GM23338 (cell line): ENCODE measurements at regions not wholly inside any gene's neighbourhood (a gene's known extent, or its start where the extent isn't known, plus 50 kb on each side); places are given as distances from the start of the nearest gene placed in this dataset.

Source experiments
- ATAC-seq: fragments of 200-7000 bp; cut with Tn5 transposase; 3 replicates; pipeline ENCODE4 v1.9.1; 2020
- DNase-seq: peaks from one replicate; pipeline ENCODE4 v3.0.0-alpha.2; 2015; ENCODE audit warnings: low spot score
- H2AFZ ChIP-seq: fragments of 200-600 bp; sonication (generic); 2 replicates; pipeline ENCODE4 v1.8.0; 2016; ENCODE audit warnings: antibody characterized with exemption, mild to moderate bottlenecking, moderate library complexity
- H3F3A ChIP-seq: fragments of 200-600 bp; sonication (generic); replicated peaks from 2 replicates; pipeline ENCODE4 v1.8.0; 2017; ENCODE audit warnings: antibody characterized with exemption, mixed run types, low read depth
- H3K27ac ChIP-seq: fragments of 200-600 bp; sonication (generic); 2 replicates; pipeline ENCODE4 v1.6.1; 2016; ENCODE audit warnings: low read depth
- H3K27me3 ChIP-seq: fragments of 200-600 bp; sonication (generic); 2 replicates; pipeline ENCODE4 v1.8.0; 2016; ENCODE audit warnings: mild to moderate bottlenecking, mixed run types, moderate library complexity; ENCODE audit not compliant: insufficient read depth
- H3K36me3 ChIP-seq: fragments of 200-600 bp; sonication (generic); 2 replicates; pipeline ENCODE4 v1.8.0; 2016; ENCODE audit warnings: mild to moderate bottlenecking; ENCODE audit not compliant: insufficient read depth
- H3K4me1 ChIP-seq: fragments of 200-600 bp; sonication (generic); 2 replicates; pipeline ENCODE4 v1.8.0; 2016; ENCODE audit warnings: mild to moderate bottlenecking, moderate library complexity; ENCODE audit not compliant: insufficient read depth
- H3K4me2 ChIP-seq: fragments of 200-600 bp; sonication (generic); 2 replicates; pipeline ENCODE4 v1.7.1; 2017; ENCODE audit warnings: mixed run types
- H3K4me3 ChIP-seq: fragments of 200-600 bp; sonication (generic); 2 replicates; pipeline ENCODE4 v1.6.1; 2016; ENCODE audit warnings: mixed run types
- H3K79me2 ChIP-seq: fragments of 200-600 bp; sonication (generic); replicated peaks from 2 replicates; pipeline ENCODE4 v1.8.0; 2017; ENCODE audit warnings: mild to moderate bottlenecking; ENCODE audit not compliant: insufficient read depth
- H3K9me2 ChIP-seq: fragments of 200-600 bp; sonication (generic); 2 replicates; pipeline ENCODE4 v1.8.0; 2017; ENCODE audit not compliant: insufficient read depth
- H4K20me1 ChIP-seq: fragments of 200-600 bp; sonication (generic); replicated peaks from 2 replicates; pipeline ENCODE4 v1.8.0; 2017; ENCODE audit warnings: mild to moderate bottlenecking; ENCODE audit not compliant: insufficient read depth
- H3K27ac Mint-ChIP-seq: 2 replicates; pipeline ENCODE4 v1.8.0; 2020; ENCODE audit warnings: inconsistent platforms, mild to moderate bottlenecking, moderate library complexity, mixed read lengths
- H3K27me3 Mint-ChIP-seq: 3 replicates; pipeline ENCODE4 v1.8.0; 2022; ENCODE audit warnings: low read depth, mild to moderate bottlenecking, moderate library complexity, mixed read lengths, inconsistent platforms; ENCODE audit not compliant: insufficient read depth, poor library complexity
- H3K36me3 Mint-ChIP-seq: 3 replicates; pipeline ENCODE4 v1.8.0; 2021; ENCODE audit warnings: low read depth, mild to moderate bottlenecking, inconsistent platforms, moderate library complexity, mixed read lengths
- H3K4me1 Mint-ChIP-seq: 3 replicates; pipeline ENCODE4 v1.8.0; 2020; ENCODE audit warnings: mild to moderate bottlenecking, inconsistent platforms, mixed read lengths
- H3K4me3 Mint-ChIP-seq: 3 replicates; pipeline ENCODE4 v1.8.0; 2021; ENCODE audit warnings: moderate library complexity, mild to moderate bottlenecking, inconsistent platforms, mixed read lengths
- H3K9me3 Mint-ChIP-seq: 3 replicates; pipeline ENCODE4 v1.8.0; 2020; ENCODE audit warnings: moderate library complexity, mild to moderate bottlenecking, inconsistent platforms, mixed read lengths
- CREB1 ChIP-seq: fragments of 250-450 bp; sonication (Bioruptor Pico); IDR thresholded peaks from 2 replicates; pipeline ENCODE4 v1.5.0; 2020; ENCODE audit warnings: low read depth, mild to moderate bottlenecking, moderate library complexity
- EZH2 ChIP-seq: fragments of 200-600 bp; sonication (generic); IDR thresholded peaks from one replicate; pipeline ENCODE4 v1.8.0; 2017; ENCODE audit warnings: antibody characterized with exemption, mild to moderate bottlenecking, low read depth; ENCODE audit not compliant: unreplicated experiment
- EZH2phosphoT487 ChIP-seq: fragments of 200-600 bp; sonication (generic); IDR thresholded peaks from one replicate; pipeline ENCODE4 v1.8.1; 2018; ENCODE audit warnings: antibody characterized with exemption; ENCODE audit not compliant: unreplicated experiment
- JUNB ChIP-seq: IDR thresholded peaks from one replicate; pipeline ENCODE4 v1.6.1; 2016; ENCODE audit warnings: antibody characterized with exemption; ENCODE audit not compliant: unreplicated experiment
- NANOG ChIP-seq: IDR thresholded peaks from 2 replicates; pipeline ENCODE4 v1.6.1; 2016; ENCODE audit warnings: antibody characterized with exemption, borderline replicate concordance
- POLR2AphosphoS5 ChIP-seq: IDR thresholded peaks from 2 replicates; pipeline ENCODE4 v1.6.1; 2016; ENCODE audit warnings: antibody characterized with exemption, low read depth
- STAT1 ChIP-seq: IDR thresholded peaks from one replicate; pipeline ENCODE4 v1.6.1; 2016; ENCODE audit warnings: antibody characterized with exemption; ENCODE audit not compliant: unreplicated experiment
- ZNF114 ChIP-seq: fragments of 250-450 bp; sonication (Bioruptor Pico); IDR thresholded peaks from 2 replicates; pipeline ENCODE4 v1.5.0; 2020; ENCODE audit warnings: mild to moderate bottlenecking, moderate library complexity
- ZNF331 ChIP-seq: fragments of 250-450 bp; sonication (Bioruptor Pico); IDR thresholded peaks from 2 replicates; pipeline ENCODE4 v1.5.0; 2020; ENCODE audit warnings: low read depth, mild to moderate bottlenecking, moderate library complexity
- TF ChIP-seq, protein P1 (sequence below), 2 experiments: fragments of 200-600 bp in 1 of 2; sonication (generic) in 1 of 2; conservative IDR thresholded peaks; 2 replicates each; pipeline versions ENCODE4 v1.5.1 to v1.6.1; 2016 to 2017; ENCODE audit warnings: antibody characterized with exemption in 2 of 2, low read depth in 2 of 2, mild to moderate bottlenecking in 2 of 2, moderate library complexity in 1 of 2
- TF ChIP-seq, protein P2 (sequence below): IDR thresholded peaks from one replicate; pipeline ENCODE4 v1.6.1; 2018; ENCODE audit warnings: antibody characterized with exemption; ENCODE audit not compliant: unreplicated experiment
- TF ChIP-seq, protein P3 (sequence below): IDR thresholded peaks from 2 replicates; pipeline ENCODE4 v1.6.1; 2016; ENCODE audit warnings: antibody characterized with exemption
- TF ChIP-seq, protein P4 (sequence below): fragments of 250-450 bp; sonication (Bioruptor Pico); IDR thresholded peaks from 2 replicates; pipeline ENCODE4 v1.5.0; 2020; ENCODE audit warnings: mild to moderate bottlenecking, moderate library complexity

DNA sequence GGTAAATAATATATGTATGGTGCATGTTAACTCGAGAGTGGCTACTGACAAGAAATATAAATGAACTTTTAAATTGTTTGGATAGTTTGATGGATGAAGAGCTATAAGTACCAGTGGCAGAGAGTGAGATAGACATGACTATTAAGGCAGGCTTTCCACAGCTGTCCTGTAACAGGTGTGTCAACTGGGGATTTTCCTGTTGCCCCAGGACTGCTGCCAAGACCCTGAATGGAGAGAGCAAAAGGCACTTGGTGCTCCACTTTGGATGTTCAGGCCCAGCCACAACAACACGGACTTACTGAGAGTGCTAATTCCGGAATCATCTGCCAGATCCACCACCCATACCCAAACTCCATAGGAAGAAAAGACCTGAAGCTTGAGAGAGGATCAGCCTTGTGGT lies 215.1 kb downstream of the SEC61B start:
- Histone ChIP-seq H3K4me1 (peaks cover 11% of the 10 kb centered on the region; the same call in 1 of the 2 replicates), H3K9me2 (peaks cover 19% of the 10 kb centered on the region; the same call in 1 of the 2 replicates), H4K20me1 (no peaks in the 10 kb centered on the region), H3K27ac (no peak overlapping the region), H3K36me3 (no peaks in the 10 kb centered on the region), H2AFZ (no peak overlapping the region), H3F3A (no peaks in the 10 kb centered on the region), H3K79me2 (no peaks in the 10 kb centered on the region), H3K27me3 (no peaks in the 10 kb centered on the region), H3K4me2 (no peak overlapping the region), H3K4me3 (no peak overlapping the region)
- no peaks in the 10 kb centered on the region for H3K36me3 Mint-ChIP-seq
- H3K4me1 Mint-ChIP-seq: peaks cover 13% of the 10 kb centered on the region; the same call in 2 of the 3 replicates
- DNase-seq: no peak
- ATAC-seq: no peak
- H3K9me3 Mint-ChIP-seq: no peaks in the 10 kb centered on the region
- no peak overlapping the region for H3K27ac Mint-ChIP-seq
- no peak overlapping the region for H3K4me3 Mint-ChIP-seq
- H3K27me3 Mint-ChIP-seq: no peaks in the 10 kb centered on the region
- TF ChIP-seq, protein P1, sequence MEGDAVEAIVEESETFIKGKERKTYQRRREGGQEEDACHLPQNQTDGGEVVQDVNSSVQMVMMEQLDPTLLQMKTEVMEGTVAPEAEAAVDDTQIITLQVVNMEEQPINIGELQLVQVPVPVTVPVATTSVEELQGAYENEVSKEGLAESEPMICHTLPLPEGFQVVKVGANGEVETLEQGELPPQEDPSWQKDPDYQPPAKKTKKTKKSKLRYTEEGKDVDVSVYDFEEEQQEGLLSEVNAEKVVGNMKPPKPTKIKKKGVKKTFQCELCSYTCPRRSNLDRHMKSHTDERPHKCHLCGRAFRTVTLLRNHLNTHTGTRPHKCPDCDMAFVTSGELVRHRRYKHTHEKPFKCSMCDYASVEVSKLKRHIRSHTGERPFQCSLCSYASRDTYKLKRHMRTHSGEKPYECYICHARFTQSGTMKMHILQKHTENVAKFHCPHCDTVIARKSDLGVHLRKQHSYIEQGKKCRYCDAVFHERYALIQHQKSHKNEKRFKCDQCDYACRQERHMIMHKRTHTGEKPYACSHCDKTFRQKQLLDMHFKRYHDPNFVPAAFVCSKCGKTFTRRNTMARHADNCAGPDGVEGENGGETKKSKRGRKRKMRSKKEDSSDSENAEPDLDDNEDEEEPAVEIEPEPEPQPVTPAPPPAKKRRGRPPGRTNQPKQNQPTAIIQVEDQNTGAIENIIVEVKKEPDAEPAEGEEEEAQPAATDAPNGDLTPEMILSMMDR (conservative IDR thresholded peaks at IDR 0.05; ENCODE audit: low read depth in 2 of 2): no peak
- TF ChIP-seq EZH2phosphoT487: no peak
- TF ChIP-seq NANOG: no peak
- no peak for TF ChIP-seq STAT1
- TF ChIP-seq CREB1 (CRISPR knock-in tag): no peak
- TF ChIP-seq, protein P2, sequence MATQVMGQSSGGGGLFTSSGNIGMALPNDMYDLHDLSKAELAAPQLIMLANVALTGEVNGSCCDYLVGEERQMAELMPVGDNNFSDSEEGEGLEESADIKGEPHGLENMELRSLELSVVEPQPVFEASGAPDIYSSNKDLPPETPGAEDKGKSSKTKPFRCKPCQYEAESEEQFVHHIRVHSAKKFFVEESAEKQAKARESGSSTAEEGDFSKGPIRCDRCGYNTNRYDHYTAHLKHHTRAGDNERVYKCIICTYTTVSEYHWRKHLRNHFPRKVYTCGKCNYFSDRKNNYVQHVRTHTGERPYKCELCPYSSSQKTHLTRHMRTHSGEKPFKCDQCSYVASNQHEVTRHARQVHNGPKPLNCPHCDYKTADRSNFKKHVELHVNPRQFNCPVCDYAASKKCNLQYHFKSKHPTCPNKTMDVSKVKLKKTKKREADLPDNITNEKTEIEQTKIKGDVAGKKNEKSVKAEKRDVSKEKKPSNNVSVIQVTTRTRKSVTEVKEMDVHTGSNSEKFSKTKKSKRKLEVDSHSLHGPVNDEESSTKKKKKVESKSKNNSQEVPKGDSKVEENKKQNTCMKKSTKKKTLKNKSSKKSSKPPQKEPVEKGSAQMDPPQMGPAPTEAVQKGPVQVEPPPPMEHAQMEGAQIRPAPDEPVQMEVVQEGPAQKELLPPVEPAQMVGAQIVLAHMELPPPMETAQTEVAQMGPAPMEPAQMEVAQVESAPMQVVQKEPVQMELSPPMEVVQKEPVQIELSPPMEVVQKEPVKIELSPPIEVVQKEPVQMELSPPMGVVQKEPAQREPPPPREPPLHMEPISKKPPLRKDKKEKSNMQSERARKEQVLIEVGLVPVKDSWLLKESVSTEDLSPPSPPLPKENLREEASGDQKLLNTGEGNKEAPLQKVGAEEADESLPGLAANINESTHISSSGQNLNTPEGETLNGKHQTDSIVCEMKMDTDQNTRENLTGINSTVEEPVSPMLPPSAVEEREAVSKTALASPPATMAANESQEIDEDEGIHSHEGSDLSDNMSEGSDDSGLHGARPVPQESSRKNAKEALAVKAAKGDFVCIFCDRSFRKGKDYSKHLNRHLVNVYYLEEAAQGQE: no peak
- TF ChIP-seq POLR2AphosphoS5: no peak
- no peak for TF ChIP-seq ZNF114
- TF ChIP-seq, protein P3, sequence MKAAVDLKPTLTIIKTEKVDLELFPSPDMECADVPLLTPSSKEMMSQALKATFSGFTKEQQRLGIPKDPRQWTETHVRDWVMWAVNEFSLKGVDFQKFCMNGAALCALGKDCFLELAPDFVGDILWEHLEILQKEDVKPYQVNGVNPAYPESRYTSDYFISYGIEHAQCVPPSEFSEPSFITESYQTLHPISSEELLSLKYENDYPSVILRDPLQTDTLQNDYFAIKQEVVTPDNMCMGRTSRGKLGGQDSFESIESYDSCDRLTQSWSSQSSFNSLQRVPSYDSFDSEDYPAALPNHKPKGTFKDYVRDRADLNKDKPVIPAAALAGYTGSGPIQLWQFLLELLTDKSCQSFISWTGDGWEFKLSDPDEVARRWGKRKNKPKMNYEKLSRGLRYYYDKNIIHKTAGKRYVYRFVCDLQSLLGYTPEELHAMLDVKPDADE: no peak
- TF ChIP-seq ZNF331: no peak
- TF ChIP-seq JUNB: no peak
- TF ChIP-seq, protein P4, sequence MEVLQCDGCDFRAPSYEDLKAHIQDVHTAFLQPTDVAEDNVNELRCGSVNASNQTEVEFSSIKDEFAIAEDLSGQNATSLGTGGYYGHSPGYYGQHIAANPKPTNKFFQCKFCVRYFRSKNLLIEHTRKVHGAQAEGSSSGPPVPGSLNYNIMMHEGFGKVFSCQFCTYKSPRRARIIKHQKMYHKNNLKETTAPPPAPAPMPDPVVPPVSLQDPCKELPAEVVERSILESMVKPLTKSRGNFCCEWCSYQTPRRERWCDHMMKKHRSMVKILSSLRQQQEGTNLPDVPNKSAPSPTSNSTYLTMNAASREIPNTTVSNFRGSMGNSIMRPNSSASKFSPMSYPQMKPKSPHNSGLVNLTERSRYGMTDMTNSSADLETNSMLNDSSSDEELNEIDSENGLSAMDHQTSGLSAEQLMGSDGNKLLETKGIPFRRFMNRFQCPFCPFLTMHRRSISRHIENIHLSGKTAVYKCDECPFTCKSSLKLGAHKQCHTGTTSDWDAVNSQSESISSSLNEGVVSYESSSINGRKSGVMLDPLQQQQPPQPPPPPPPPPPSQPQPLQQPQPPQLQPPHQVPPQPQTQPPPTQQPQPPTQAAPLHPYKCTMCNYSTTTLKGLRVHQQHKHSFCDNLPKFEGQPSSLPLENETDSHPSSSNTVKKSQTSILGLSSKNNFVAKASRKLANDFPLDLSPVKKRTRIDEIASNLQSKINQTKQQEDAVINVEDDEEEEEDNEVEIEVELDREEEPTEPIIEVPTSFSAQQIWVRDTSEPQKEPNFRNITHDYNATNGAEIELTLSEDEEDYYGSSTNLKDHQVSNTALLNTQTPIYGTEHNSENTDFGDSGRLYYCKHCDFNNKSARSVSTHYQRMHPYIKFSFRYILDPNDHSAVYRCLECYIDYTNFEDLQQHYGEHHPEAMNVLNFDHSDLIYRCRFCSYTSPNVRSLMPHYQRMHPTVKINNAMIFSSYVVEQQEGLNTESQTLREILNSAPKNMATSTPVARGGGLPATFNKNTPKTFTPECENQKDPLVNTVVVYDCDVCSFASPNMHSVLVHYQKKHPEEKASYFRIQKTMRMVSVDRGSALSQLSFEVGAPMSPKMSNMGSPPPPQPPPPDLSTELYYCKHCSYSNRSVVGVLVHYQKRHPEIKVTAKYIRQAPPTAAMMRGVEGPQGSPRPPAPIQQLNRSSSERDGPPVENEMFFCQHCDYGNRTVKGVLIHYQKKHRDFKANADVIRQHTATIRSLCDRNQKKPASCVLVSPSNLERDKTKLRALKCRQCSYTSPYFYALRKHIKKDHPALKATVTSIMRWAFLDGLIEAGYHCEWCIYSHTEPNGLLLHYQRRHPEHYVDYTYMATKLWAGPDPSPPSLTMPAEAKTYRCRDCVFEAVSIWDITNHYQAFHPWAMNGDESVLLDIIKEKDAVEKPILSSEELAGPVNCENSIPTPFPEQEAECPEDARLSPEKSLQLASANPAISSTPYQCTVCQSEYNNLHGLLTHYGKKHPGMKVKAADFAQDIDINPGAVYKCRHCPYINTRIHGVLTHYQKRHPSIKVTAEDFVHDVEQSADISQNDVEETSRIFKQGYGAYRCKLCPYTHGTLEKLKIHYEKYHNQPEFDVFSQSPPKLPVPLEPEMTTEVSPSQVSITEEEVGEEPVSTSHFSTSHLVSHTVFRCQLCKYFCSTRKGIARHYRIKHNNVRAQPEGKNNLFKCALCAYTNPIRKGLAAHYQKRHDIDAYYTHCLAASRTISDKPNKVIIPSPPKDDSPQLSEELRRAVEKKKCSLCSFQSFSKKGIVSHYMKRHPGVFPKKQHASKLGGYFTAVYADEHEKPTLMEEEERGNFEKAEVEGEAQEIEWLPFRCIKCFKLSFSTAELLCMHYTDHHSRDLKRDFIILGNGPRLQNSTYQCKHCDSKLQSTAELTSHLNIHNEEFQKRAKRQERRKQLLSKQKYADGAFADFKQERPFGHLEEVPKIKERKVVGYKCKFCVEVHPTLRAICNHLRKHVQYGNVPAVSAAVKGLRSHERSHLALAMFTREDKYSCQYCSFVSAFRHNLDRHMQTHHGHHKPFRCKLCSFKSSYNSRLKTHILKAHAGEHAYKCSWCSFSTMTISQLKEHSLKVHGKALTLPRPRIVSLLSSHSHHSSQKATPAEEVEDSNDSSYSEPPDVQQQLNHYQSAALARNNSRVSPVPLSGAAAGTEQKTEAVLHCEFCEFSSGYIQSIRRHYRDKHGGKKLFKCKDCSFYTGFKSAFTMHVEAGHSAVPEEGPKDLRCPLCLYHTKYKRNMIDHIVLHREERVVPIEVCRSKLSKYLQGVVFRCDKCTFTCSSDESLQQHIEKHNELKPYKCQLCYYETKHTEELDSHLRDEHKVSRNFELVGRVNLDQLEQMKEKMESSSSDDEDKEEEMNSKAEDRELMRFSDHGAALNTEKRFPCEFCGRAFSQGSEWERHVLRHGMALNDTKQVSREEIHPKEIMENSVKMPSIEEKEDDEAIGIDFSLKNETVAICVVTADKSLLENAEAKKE: no peak
- TF ChIP-seq EZH2: no peak
